H9 (cell line): ENCODE measurements at regions not wholly inside any gene's neighbourhood (a gene's known extent, or its start where the extent isn't known, plus 50 kb on each side); places are given as distances from the start of the nearest gene placed in this dataset.
A peak's percentile ranks its signal among the peaks of the same experiment; 100 is the strongest.

ENCODE experiments used
- DNase-seq: peaks from one replicate; pipeline ENCODE4 v3.0.0-alpha.2; 2017
- H2AFZ ChIP-seq: one replicate; pipeline ENCODE4 v1.6.1; 2013; ENCODE audit warnings: mild to moderate bottlenecking, low read length, control low read depth, moderate library complexity
- H2AK5ac ChIP-seq: 2 replicates; pipeline ENCODE4 v1.6.1; 2013; ENCODE audit warnings: low read length, control low read depth, mixed read lengths; ENCODE audit not compliant: insufficient read length
- H2BK120ac ChIP-seq: one replicate; pipeline ENCODE4 v1.6.1; 2013; ENCODE audit warnings: low read depth, mild to moderate bottlenecking, low read length, control low read depth, inconsistent platforms; ENCODE audit not compliant: poor library complexity, severe bottlenecking
- H2BK12ac ChIP-seq: 2 replicates; pipeline ENCODE4 v1.6.1; 2013; ENCODE audit warnings: low read length, control low read depth, mixed read lengths, low read depth; ENCODE audit not compliant: insufficient read length
- H2BK15ac ChIP-seq: 2 replicates; pipeline ENCODE4 v1.6.1; 2013; ENCODE audit warnings: low read depth, low read length, control low read depth
- H2BK20ac ChIP-seq: one replicate; pipeline ENCODE4 v1.6.1; 2013; ENCODE audit warnings: low read depth, mild to moderate bottlenecking, low read length, control low read depth, inconsistent platforms; ENCODE audit not compliant: poor library complexity, severe bottlenecking
- H2BK5ac ChIP-seq: 2 replicates; pipeline ENCODE4 v1.6.1; 2013; ENCODE audit warnings: low read length, control low read depth, mixed read lengths; ENCODE audit not compliant: insufficient read length
- H3K14ac ChIP-seq: 2 replicates; pipeline ENCODE4 v1.6.1; 2013; ENCODE audit warnings: low read length, control low read depth; ENCODE audit not compliant: insufficient read depth
- H3K18ac ChIP-seq: 2 replicates; pipeline ENCODE4 v1.6.1; 2013; ENCODE audit warnings: low read depth, mild to moderate bottlenecking, mixed read lengths, low read length, control low read depth; ENCODE audit not compliant: insufficient read length
- H3K23ac ChIP-seq: 2 replicates; pipeline ENCODE4 v1.6.1; 2013; ENCODE audit warnings: low read length, control low read depth, mixed read lengths, low read depth; ENCODE audit not compliant: insufficient read length
- H3K23me2 ChIP-seq: 2 replicates; pipeline ENCODE4 v1.6.1; 2013; ENCODE audit warnings: low read depth, mild to moderate bottlenecking, mixed read lengths, low read length, control low read depth; ENCODE audit not compliant: insufficient read length, poor library complexity, severe bottlenecking
- H3K27ac ChIP-seq: 2 replicates; pipeline ENCODE4 v1.5.1; 2013; ENCODE audit warnings: low read length, control low read depth, mixed read lengths, low read depth; ENCODE audit not compliant: insufficient read length
- H3K27me3 ChIP-seq: 2 replicates; pipeline ENCODE4 v1.6.1; 2013; ENCODE audit warnings: low read length, control low read depth, inconsistent platforms; ENCODE audit not compliant: insufficient read depth
- H3K4ac ChIP-seq: 2 replicates; pipeline ENCODE4 v1.6.1; 2013; ENCODE audit warnings: low read depth, mild to moderate bottlenecking, control low read depth, inconsistent platforms, low read length, moderate library complexity
- H3K4me1 ChIP-seq: 2 replicates; pipeline ENCODE4 v1.6.1; 2013; ENCODE audit warnings: low read length, control low read depth, inconsistent platforms; ENCODE audit not compliant: insufficient read depth
- H3K4me2 ChIP-seq: 2 replicates; pipeline ENCODE4 v1.6.1; 2013; ENCODE audit warnings: low read length, control low read depth, mixed read lengths; ENCODE audit not compliant: insufficient read length, insufficient read depth
- H3K56ac ChIP-seq: 2 replicates; pipeline ENCODE4 v1.6.1; 2013; ENCODE audit warnings: low read depth, mild to moderate bottlenecking, mixed read lengths, low read length, control low read depth; ENCODE audit not compliant: insufficient read length
- H3K79me1 ChIP-seq: 2 replicates; pipeline ENCODE4 v1.6.1; 2013; ENCODE audit warnings: low read depth, mild to moderate bottlenecking, moderate library complexity, low read length, control low read depth, inconsistent platforms; ENCODE audit not compliant: insufficient read depth, poor library complexity, severe bottlenecking
- H3K79me2 ChIP-seq: 2 replicates; pipeline ENCODE4 v1.6.1; 2013; ENCODE audit warnings: low read length, control low read depth, inconsistent platforms; ENCODE audit not compliant: insufficient read depth
- H3K9ac ChIP-seq: 2 replicates; pipeline ENCODE4 v1.6.1; 2013; ENCODE audit warnings: low read length, control low read depth, mixed read lengths; ENCODE audit not compliant: insufficient read length; ENCODE audit errors: extremely low read depth
- H3K9me3 ChIP-seq: one replicate; pipeline ENCODE4 v1.6.1; 2013; ENCODE audit warnings: low read depth, low read length, inconsistent platforms; ENCODE audit not compliant: control insufficient read depth
- H3T11ph ChIP-seq: one replicate; pipeline ENCODE4 v1.6.1; 2013; ENCODE audit warnings: mild to moderate bottlenecking, low read length, control low read depth, inconsistent platforms
- H4K20me1 ChIP-seq: one replicate; pipeline ENCODE4 v1.6.1; 2013; ENCODE audit not compliant: control insufficient read depth, insufficient read length, insufficient read depth
- H4K5ac ChIP-seq: 2 replicates; pipeline ENCODE4 v1.6.1; 2013; ENCODE audit warnings: low read depth, mild to moderate bottlenecking, mixed read lengths, low read length, control low read depth; ENCODE audit not compliant: insufficient read length
- H4K8ac ChIP-seq: replicated peaks from 2 replicates; pipeline ENCODE4 v1.6.1; 2013; ENCODE audit warnings: low read length, control low read depth, mixed read lengths, low read depth; ENCODE audit not compliant: insufficient read length
- H4K91ac ChIP-seq: 2 replicates; pipeline ENCODE4 v1.6.1; 2013; ENCODE audit warnings: low read depth, mild to moderate bottlenecking, moderate library complexity, mixed read lengths, low read length, control low read depth; ENCODE audit not compliant: insufficient read length
- H3K27ac Mint-ChIP-seq, 3 experiments: 2 replicates in 2 of 3; 3 replicates in 1 of 3; pipeline ENCODE4 v1.8.0; 2020 to 2021; ENCODE audit warnings: mixed read lengths in 3 of 3, mild to moderate bottlenecking in 1 of 3, moderate library complexity in 1 of 3
- H3K27me3 Mint-ChIP-seq: 2 replicates; pipeline ENCODE4 v1.8.0; 2021; ENCODE audit warnings: low read depth, mild to moderate bottlenecking, moderate library complexity, mixed read lengths
- H3K36me3 Mint-ChIP-seq, 3 experiments: 2 replicates in 2 of 3; 3 replicates in 1 of 3; pipeline ENCODE4 v1.8.0; 2020 to 2021; ENCODE audit warnings: low read depth in 3 of 3, mixed read lengths in 3 of 3; ENCODE audit not compliant: insufficient read depth in 1 of 3
- H3K4me1 Mint-ChIP-seq, 2 experiments: 2 replicates each; pipeline ENCODE4 v1.8.0; 2020; ENCODE audit warnings: mixed read lengths in 2 of 2
- H3K4me3 Mint-ChIP-seq, 2 experiments: 2 replicates in 1 of 2; 3 replicates in 1 of 2; pipeline ENCODE4 v1.8.0; 2020 to 2021; ENCODE audit warnings: mild to moderate bottlenecking in 2 of 2, mixed read lengths in 2 of 2, moderate library complexity in 1 of 2
- H3K9me3 Mint-ChIP-seq, 2 experiments: 2 replicates in 1 of 2; 3 replicates in 1 of 2; pipeline ENCODE4 v1.8.0; 2020; ENCODE audit warnings: mild to moderate bottlenecking in 2 of 2, mixed read lengths in 2 of 2, moderate library complexity in 1 of 2
- CTCF ChIP-seq: fragments of 200-600 bp; sonication (generic); conservative IDR thresholded peaks from 3 replicates; pipeline ENCODE4 v1.8.0; 2021; ENCODE audit warnings: antibody characterized with exemption, mild to moderate bottlenecking
- WGBS: extraction: QIAGEN DNeasy Blood & Tissue Kit; methylation state at CpG from one replicate; pipeline ENCODE4 v1.1.7; 2013; ENCODE audit warnings: missing lambda C conversion rate, low lambda C conversion rate, mixed read lengths; ENCODE audit not compliant: insufficient read length; ENCODE audit errors: extremely low coverage; 5-methylcytosine and 5-hydroxymethylcytosine counted together

DNA sequence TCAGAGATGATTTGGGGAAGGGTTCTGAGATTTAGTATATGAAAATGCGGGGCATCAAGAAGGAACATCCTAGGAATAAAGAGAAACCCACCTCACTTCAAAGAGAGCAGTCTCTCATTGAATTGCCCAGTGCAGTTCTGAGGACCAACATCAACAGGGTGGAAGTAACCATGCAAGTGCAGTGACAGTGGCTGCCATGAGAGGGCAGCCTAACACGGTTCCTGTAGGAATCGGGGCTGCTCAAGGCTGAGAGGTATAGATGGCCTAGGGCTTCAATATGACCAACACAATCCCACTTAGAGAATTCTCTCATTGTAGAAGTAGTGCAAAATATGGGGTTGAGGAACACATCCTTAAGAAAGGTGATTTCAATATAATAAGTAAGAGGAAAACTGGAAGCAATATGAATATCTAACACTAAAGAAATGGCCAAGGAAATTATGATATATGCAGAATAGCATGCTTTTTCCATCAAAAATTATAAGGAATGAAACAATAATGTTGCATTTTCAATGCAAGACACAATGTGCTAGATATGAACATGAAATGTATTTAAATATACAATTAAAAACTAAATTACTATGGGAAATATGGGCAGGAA lies 51.1 kb upstream of the ARRDC4 start:
- no peak overlapping the region for H3K27ac ChIP-seq
- H2BK15ac ChIP-seq, result no peak overlapping the region
- H3K18ac ChIP-seq, result no peak overlapping the region
- no peak overlapping the region for H2BK12ac ChIP-seq
- H3K4me1 ChIP-seq, result no peaks in the 10 kb centered on the region
- no peaks in the 10 kb centered on the region for H3K27me3 ChIP-seq
- peak; percentile 75 for DNase-seq
- no peaks in the 10 kb centered on the region for H3K36me3 Mint-ChIP-seq
- no peaks in the 10 kb centered on the region for H3K23me2 ChIP-seq
- no peak overlapping the region for H3K27ac Mint-ChIP-seq
- H3K9me3 ChIP-seq, result no peaks in the 10 kb centered on the region
- H3K9ac ChIP-seq, result no peak overlapping the region
- H2BK5ac ChIP-seq, result no peak overlapping the region
- peaks cover 27% of the 10 kb centered on the region for H3K27me3 Mint-ChIP-seq
- no peak overlapping the region for H3K4me3 Mint-ChIP-seq
- peaks cover 2% of the 10 kb centered on the region in 2 experiments for H3K4me1 Mint-ChIP-seq
- no peak overlapping the region for H2AFZ ChIP-seq
- TF ChIP-seq CTCF, result peak; percentile 88
- no peaks in the 10 kb centered on the region for H3K79me2 ChIP-seq
- H3K23ac ChIP-seq, result no peak overlapping the region
- no peak overlapping the region for H3K56ac ChIP-seq
- H3K79me1 ChIP-seq, result no peaks in the 10 kb centered on the region
- H4K20me1 ChIP-seq, result no peaks in the 10 kb centered on the region
- H3K4ac ChIP-seq, result no peak overlapping the region
- no CpG with 5 or more reads among the region's 3 CpGs for WGBS
- H2BK120ac ChIP-seq, result no peak overlapping the region
- H2AK5ac ChIP-seq, result no peak overlapping the region
- H3T11ph ChIP-seq, result no peak overlapping the region
- H2BK20ac ChIP-seq, result no peak overlapping the region
- H3K14ac ChIP-seq, result no peak overlapping the region
- no peaks in the 10 kb centered on the region for H3K9me3 Mint-ChIP-seq
- H3K4me2 ChIP-seq, result no peak overlapping the region
- H4K5ac ChIP-seq, result no peak overlapping the region
- no peak overlapping the region for H4K91ac ChIP-seq
- H4K8ac ChIP-seq, result no peak overlapping the region
